ENCODE measurements at regions not wholly inside any gene's neighbourhood (a gene's known extent, or its start where the extent isn't known, plus 50 kb on each side); places are given as distances from the start of the nearest gene placed in this dataset.

DNA sequence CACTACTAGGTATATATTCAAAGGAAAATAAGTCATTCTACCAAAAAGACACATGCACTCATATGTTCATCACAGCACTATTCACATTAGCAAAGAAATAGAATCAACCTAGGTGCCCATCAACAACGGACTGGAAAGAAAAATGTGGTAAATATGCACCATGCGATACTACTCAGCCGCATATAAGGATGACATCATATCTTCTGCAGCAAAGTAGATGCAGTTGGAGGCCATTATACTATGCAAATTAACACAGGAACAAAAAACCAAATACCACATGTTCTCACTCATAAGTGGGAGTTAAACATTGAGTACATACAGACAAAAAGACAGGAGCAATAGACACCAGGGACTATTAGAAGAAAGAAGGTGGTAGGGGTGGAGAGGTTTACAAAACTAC is 412.1 kb upstream of the CWC22 start:
- Histone ChIP-seq H3K4me1 (ENCODE audit: control insufficient read depth, insufficient read depth, low read length) (no peaks in the 10 kb centered on the region), H3K9me1 (ENCODE audit: insufficient read depth, low read length) (no peaks in the 10 kb centered on the region), H4K8ac (ENCODE audit: low read depth in 2 of 2, low read length in 2 of 2) (no peak overlapping the region), H3K4me3 (ENCODE audit: insufficient read depth, low read depth, low read length) (no peak overlapping the region), H3K18ac (ENCODE audit: low read depth, low read length) (no peak overlapping the region), H3K36me3 (ENCODE audit: control insufficient read depth, insufficient read depth, low read length) (no peaks in the 10 kb centered on the region), H3K27me3 (ENCODE audit: control insufficient read depth, insufficient read depth, low read length) (no peaks in the 10 kb centered on the region), H3K4me2 (ENCODE audit: low read depth, low read length) (no peak overlapping the region), H3K23ac (ENCODE audit: low read depth, low read length) (no peak overlapping the region), H4K20me1 (ENCODE audit: insufficient read depth, low read length) (no peaks in the 10 kb centered on the region), H3K27ac (ENCODE audit: insufficient read depth, low read length) (no peak overlapping the region), H3K79me1 (ENCODE audit: low read depth in 1 of 2, low read length in 2 of 2) (no peaks in the 10 kb centered on the region), H2AK5ac (ENCODE audit: low read depth, low read length) (no peak overlapping the region), H3K4ac (ENCODE audit: low read depth, low read length) (no peak overlapping the region), H3K9me3 (ENCODE audit: control insufficient read depth, insufficient read depth, low read length) (no peaks in the 10 kb centered on the region), H2BK20ac (ENCODE audit: low read depth, low read length) (no peak overlapping the region), H2AFZ (replicated peaks; ENCODE audit: low read length, poor library complexity) (no peak overlapping the region), H2BK5ac (ENCODE audit: low read depth, low read length, poor library complexity, severe bottlenecking) (no peak overlapping the region), H3K14ac (replicated peaks; ENCODE audit: low read depth, low read length) (no peak overlapping the region), H2BK15ac (ENCODE audit: low read depth, low read length) (no peak overlapping the region), H2BK120ac (ENCODE audit: low read depth, low read length) (no peak overlapping the region), H2AK9ac (replicated peaks; ENCODE audit: low read depth, low read length, poor library complexity) (no peak overlapping the region), H3K9ac (ENCODE audit: low read depth, low read length) (no peak overlapping the region), H4K91ac (ENCODE audit: insufficient read depth, low read depth, low read length) (no peak overlapping the region), H4K5ac (ENCODE audit: low read depth, low read length) (no peak overlapping the region), H3K56ac (ENCODE audit: extremely low read depth, insufficient read depth, low read length) (no peak overlapping the region)
- no TSS peak for BruUV-seq (replicated peaks)
- in situ Hi-C loops (cut with MboI; ENCODE audit: low sequenced_read_pairs), result no loop called here
- ATAC-seq (ENCODE audit: low read depth) (no peak), DNase-seq (no peak)
- ChIA-PET CTCF (interaction anchor here (0.6 kb wide), 1 partner anchor 119 kb away, joined by 3 read pairs; no protein-coding TSS in a partner anchor), POLR2A (ENCODE audit: unreplicated experiment) (no interaction called here)
- intact Hi-C loops (cut with micrococcal nuclease), result no loop called here
- WGBS, 2 experiments (ENCODE audit: extremely low coverage in 2 of 2, insufficient read length in 1 of 2), result no CpG with 5 or more reads among the region's 3 CpGs
- TF ChIP-seq RCOR1 (IDR thresholded peaks at IDR 0.05; ENCODE audit: insufficient replicate concordance, low read length), result no peak
- no peak for TF ChIP-seq CHD1 (IDR thresholded peaks at IDR 0.05; ENCODE audit: low read depth, low read length)
- TF ChIP-seq RAD21 (IDR thresholded peaks at IDR 0.05; ENCODE audit: low read length), result no peak
- no peak for TF ChIP-seq CEBPB (IDR thresholded peaks at IDR 0.05; ENCODE audit: low read depth, low read length)
- no peak for TF ChIP-seq RFX5 (IDR thresholded peaks at IDR 0.05; ENCODE audit: low read depth, low read length)
- TF ChIP-seq MAFK (IDR thresholded peaks at IDR 0.05; ENCODE audit: low read depth, low read length), result no peak
- TF ChIP-seq BHLHE40 (IDR thresholded peaks at IDR 0.05; ENCODE audit: low read depth, low read length), result no peak
- no peak for TF ChIP-seq ELK1 (IDR thresholded peaks at IDR 0.05; ENCODE audit: borderline replicate concordance, low read depth, low read length)
- no peak for TF ChIP-seq CTCF (conservative IDR thresholded peaks at IDR 0.05; ENCODE audit: low read depth, low read length)
- no peak for TF ChIP-seq MXI1 (IDR thresholded peaks at IDR 0.05; ENCODE audit: borderline replicate concordance, low read depth, low read length)
- no peak for TF ChIP-seq NFE2L2 (IDR thresholded peaks at IDR 0.05; ENCODE audit: low read depth, low read length)
- no peak for TF ChIP-seq FOS (IDR thresholded peaks at IDR 0.05; ENCODE audit: low read depth, low read length)
- dilution Hi-C loops (cut with HindIII; ENCODE audit: low sequenced_read_pairs, unreplicated experiment), result no loop called here
